CD14-positive monocyte (primary cell): ENCODE measurements at regions not wholly inside any gene's neighbourhood (a gene's known extent, or its start where the extent isn't known, plus 50 kb on each side); places are given as distances from the start of the nearest gene placed in this dataset.

Experiments
- DNase-seq, 3 donors: peaks; one replicate each; pipeline ENCODE4 v3.0.0-alpha.2; 2011 to 2022
- H2AFZ ChIP-seq: 2 replicates; pipeline ENCODE4 v1.6.0; 2012; ENCODE audit warnings: mild to moderate bottlenecking, low read depth, low read length, inconsistent platforms; ENCODE audit not compliant: insufficient read depth, poor library complexity, severe bottlenecking
- H3K27ac ChIP-seq, 2 donors: 1 replicate in 1 of 2; 2 replicates in 1 of 2; pipeline ENCODE4 v1.5.1; 2012 to 2013; ENCODE audit warnings: low read length in 2 of 2, control low read depth in 1 of 2, inconsistent platforms in 1 of 2, low read depth in 1 of 2, mild to moderate bottlenecking in 1 of 2
- H3K27me3 ChIP-seq, 2 donors: one replicate each; pipeline versions ENCODE4 v1.6.0 to v1.6.1; 2011 to 2013; ENCODE audit warnings: low read length in 2 of 2; ENCODE audit not compliant: control insufficient read depth in 2 of 2, insufficient read depth in 2 of 2
- H3K36me3 ChIP-seq, 2 donors: replicated peaks in 1 of 2; 1 replicate in 1 of 2; 2 replicates in 1 of 2; pipeline versions ENCODE4 v1.5.1 to v1.6.1; 2012 to 2013; ENCODE audit warnings: low read length in 2 of 2, control low read depth in 1 of 2, inconsistent platforms in 1 of 2, mild to moderate bottlenecking in 1 of 2; ENCODE audit not compliant: insufficient read depth in 2 of 2, control insufficient read depth in 1 of 2
- H3K4me1 ChIP-seq, 2 donors: 1 replicate in 1 of 2; 2 replicates in 1 of 2; pipeline versions ENCODE4 v1.5.1 to v1.6.1; 2012 to 2013; ENCODE audit warnings: low read length in 2 of 2, control low read depth in 1 of 2, inconsistent platforms in 1 of 2, mild to moderate bottlenecking in 1 of 2, moderate library complexity in 1 of 2; ENCODE audit not compliant: insufficient read depth in 2 of 2, control insufficient read depth in 1 of 2
- H3K4me2 ChIP-seq: replicated peaks from 2 replicates; pipeline ENCODE3; 2012; ENCODE audit warnings: low read length, moderate library complexity, mild to moderate bottlenecking; ENCODE audit not compliant: poor library complexity, severe bottlenecking; ENCODE audit errors: extremely low read depth
- H3K4me3 ChIP-seq, 3 experiments: fragments of 200-600 bp in 1 of 3; sonication (generic) in 1 of 3; replicated peaks in 1 of 3; 1 replicate in 2 of 3; 2 replicates in 1 of 3; pipeline ENCODE4 v1.5.1; 2011 to 2013; ENCODE audit warnings: low read length in 3 of 3, mild to moderate bottlenecking in 3 of 3, control low read depth in 2 of 3, low read depth in 2 of 3, inconsistent platforms in 1 of 3, moderate library complexity in 1 of 3
- H3K79me2 ChIP-seq: 2 replicates; pipeline ENCODE4 v1.6.0; 2012; ENCODE audit warnings: mild to moderate bottlenecking, control low read depth, inconsistent platforms, low read length, moderate library complexity; ENCODE audit not compliant: insufficient read depth
- H3K9ac ChIP-seq: 2 replicates; pipeline ENCODE4 v1.6.0; 2017; ENCODE audit warnings: low read length, mild to moderate bottlenecking; ENCODE audit not compliant: insufficient read depth, poor library complexity, severe bottlenecking
- H3K9me3 ChIP-seq, 2 donors: replicated peaks in 1 of 2; 1 replicate in 1 of 2; 2 replicates in 1 of 2; pipeline versions ENCODE4 v1.5.1 to v1.6.1; 2012 to 2013; ENCODE audit warnings: low read length in 2 of 2, control low read depth in 1 of 2; ENCODE audit not compliant: control insufficient read depth in 1 of 2, insufficient read depth in 1 of 2
- H4K20me1 ChIP-seq: 2 replicates; pipeline ENCODE4 v1.6.0; 2012; ENCODE audit warnings: mild to moderate bottlenecking, low read length, control low read depth, moderate library complexity; ENCODE audit not compliant: insufficient read depth
- H3K27ac Mint-ChIP-seq, 7 donors: one replicate each; pipeline ENCODE4 v1.8.0; 2020; ENCODE audit warnings: mild to moderate bottlenecking in 7 of 7, mixed read lengths in 7 of 7, moderate library complexity in 6 of 7, inconsistent platforms in 2 of 7
- H3K27me3 Mint-ChIP-seq, 3 donors: one replicate each; pipeline ENCODE4 v1.8.0; 2021 to 2022; ENCODE audit warnings: low read depth in 3 of 3, mild to moderate bottlenecking in 3 of 3, mixed read lengths in 3 of 3, moderate library complexity in 3 of 3, inconsistent platforms in 1 of 3
- H3K36me3 Mint-ChIP-seq, 2 donors: one replicate each; pipeline ENCODE4 v1.8.0; 2020; ENCODE audit warnings: mixed read lengths in 2 of 2, inconsistent platforms in 1 of 2, mild to moderate bottlenecking in 1 of 2
- H3K4me1 Mint-ChIP-seq: one replicate; pipeline ENCODE4 v1.8.0; 2020; ENCODE audit warnings: mild to moderate bottlenecking, mixed read lengths
- H3K4me3 Mint-ChIP-seq, 2 donors: one replicate each; pipeline ENCODE4 v1.8.0; 2020; ENCODE audit warnings: mild to moderate bottlenecking in 2 of 2, mixed read lengths in 2 of 2, moderate library complexity in 1 of 2
- H3K9me3 Mint-ChIP-seq, 7 donors: one replicate each; pipeline ENCODE4 v1.8.0; 2020 to 2022; ENCODE audit warnings: mixed read lengths in 7 of 7, mild to moderate bottlenecking in 6 of 7, moderate library complexity in 6 of 7, inconsistent platforms in 2 of 7
- WGBS: methylation state at CpG from one replicate; pipeline ENCODE4 v1.1.5; 2013; ENCODE audit warnings: missing lambda C conversion rate; ENCODE audit not compliant: insufficient coverage; 5-methylcytosine and 5-hydroxymethylcytosine counted together
- intact Hi-C, 2 donors: fragments of 100-400 bp; cut with micrococcal nuclease; formaldehyde crosslinking; loops; one replicate each; pipeline versions ENCODE4 v1.15.0 to v1.15.1; 2023
- TF ChIP-seq, protein P1 (sequence below): fragments of 200-600 bp; IDR thresholded peaks from one replicate; pipeline ENCODE4 v1.8.0; 2022; ENCODE audit warnings: antibody characterized with exemption, mild to moderate bottlenecking

DNA sequence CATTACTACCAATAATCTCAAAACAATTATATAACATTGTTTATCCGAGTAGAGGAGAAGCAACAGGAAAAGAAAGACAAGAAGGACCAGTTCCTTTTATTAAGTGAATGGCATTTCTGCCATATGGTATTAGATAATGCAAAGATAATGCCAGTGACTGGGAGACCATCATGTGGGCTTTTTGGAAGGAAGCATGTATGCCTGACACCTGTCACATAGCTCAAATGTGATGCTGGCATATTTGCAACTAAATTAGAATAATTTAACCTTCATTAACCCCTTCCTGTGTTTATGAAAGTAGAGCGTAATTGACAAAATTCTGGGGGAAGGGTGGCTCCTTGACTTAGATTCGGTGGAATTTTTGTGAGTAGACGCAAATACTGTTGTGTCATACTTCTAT, 733.0 kb downstream of the TUSC7 start:
- Histone ChIP-seq H4K20me1 (no peaks in the 10 kb centered on the region), H3K36me3 (no peaks in the 10 kb centered on the region), H3K4me2 (no peak overlapping the region), H3K27ac (no peak overlapping the region), H3K79me2 (no peaks in the 10 kb centered on the region), H3K27me3 (no peaks in the 10 kb centered on the region), H3K9ac (no peak overlapping the region), H3K9me3 (no peaks in the 10 kb centered on the region), H3K4me3 (no peak overlapping the region), H2AFZ (no peak overlapping the region), H3K4me1 (peaks cover 26% of the 10 kb centered on the region in 2 donors)
- H3K4me1 Mint-ChIP-seq, result peaks cover 28% of the 10 kb centered on the region
- no peak overlapping the region for H3K27ac Mint-ChIP-seq
- peaks cover 0 to 3% (median 0%) of the 10 kb centered on the region in 3 donors for H3K27me3 Mint-ChIP-seq
- H3K9me3 Mint-ChIP-seq, result no peaks in the 10 kb centered on the region
- 100% methylated on average over 2 of the region's 4 CpGs for WGBS
- intact Hi-C loops, result no loop called here
- no peak overlapping the region for H3K4me3 Mint-ChIP-seq
- no peak for DNase-seq
- TF ChIP-seq, protein P1, sequence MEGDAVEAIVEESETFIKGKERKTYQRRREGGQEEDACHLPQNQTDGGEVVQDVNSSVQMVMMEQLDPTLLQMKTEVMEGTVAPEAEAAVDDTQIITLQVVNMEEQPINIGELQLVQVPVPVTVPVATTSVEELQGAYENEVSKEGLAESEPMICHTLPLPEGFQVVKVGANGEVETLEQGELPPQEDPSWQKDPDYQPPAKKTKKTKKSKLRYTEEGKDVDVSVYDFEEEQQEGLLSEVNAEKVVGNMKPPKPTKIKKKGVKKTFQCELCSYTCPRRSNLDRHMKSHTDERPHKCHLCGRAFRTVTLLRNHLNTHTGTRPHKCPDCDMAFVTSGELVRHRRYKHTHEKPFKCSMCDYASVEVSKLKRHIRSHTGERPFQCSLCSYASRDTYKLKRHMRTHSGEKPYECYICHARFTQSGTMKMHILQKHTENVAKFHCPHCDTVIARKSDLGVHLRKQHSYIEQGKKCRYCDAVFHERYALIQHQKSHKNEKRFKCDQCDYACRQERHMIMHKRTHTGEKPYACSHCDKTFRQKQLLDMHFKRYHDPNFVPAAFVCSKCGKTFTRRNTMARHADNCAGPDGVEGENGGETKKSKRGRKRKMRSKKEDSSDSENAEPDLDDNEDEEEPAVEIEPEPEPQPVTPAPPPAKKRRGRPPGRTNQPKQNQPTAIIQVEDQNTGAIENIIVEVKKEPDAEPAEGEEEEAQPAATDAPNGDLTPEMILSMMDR, result no peak
- no peaks in the 10 kb centered on the region for H3K36me3 Mint-ChIP-seq

DNA sequence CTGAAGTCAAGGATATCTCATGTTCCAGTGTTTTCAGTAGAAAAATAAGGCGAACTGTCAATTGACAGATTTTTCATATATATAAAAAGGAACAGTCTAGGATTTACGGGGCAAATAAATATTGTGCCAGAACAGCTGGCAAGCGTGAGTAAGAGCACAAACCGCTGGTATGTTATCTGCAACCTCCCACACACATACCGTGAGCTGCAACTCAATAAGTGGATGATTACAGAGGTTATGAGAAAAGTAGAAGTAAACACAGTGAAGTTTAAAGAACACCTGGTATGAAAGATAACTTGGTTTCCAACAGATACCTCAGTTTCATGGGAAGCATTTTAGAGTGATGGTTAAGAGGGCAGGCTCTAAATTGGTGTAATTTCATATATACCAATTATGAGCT, 733.4 kb downstream of the TUSC7 start:
- Histone ChIP-seq H4K20me1 (no peaks in the 10 kb centered on the region), H3K36me3 (no peaks in the 10 kb centered on the region), H3K79me2 (no peaks in the 10 kb centered on the region), H3K4me2 (no peak overlapping the region), H3K9me3 (no peaks in the 10 kb centered on the region), H3K27ac (no peak overlapping the region), H3K4me3 (no peak overlapping the region), H3K9ac (no peak overlapping the region), H2AFZ (no peak overlapping the region), H3K27me3 (no peaks in the 10 kb centered on the region), H3K4me1 (peaks cover 26% of the 10 kb centered on the region in 2 donors)
- Mint-ChIP-seq H3K36me3 (no peaks in the 10 kb centered on the region), H3K27ac (no peak overlapping the region), H3K27me3 (peaks cover 0 to 3% (median 0%) of the 10 kb centered on the region in 3 donors), H3K4me1 (peaks cover 28% of the 10 kb centered on the region), H3K9me3 (no peaks in the 10 kb centered on the region), H3K4me3 (no peak overlapping the region)
- TF ChIP-seq, protein P1, result no peak
- no peak for DNase-seq
- intact Hi-C loops, result no loop called here
- WGBS, result no CpG with 5 or more reads among the region's 5 CpGs
